ENCODE measurements at regions not wholly inside any gene's neighbourhood (a gene's known extent, or its start where the extent isn't known, plus 50 kb on each side); places are given as distances from the start of the nearest gene placed in this dataset.

GRCh38 chr2:147792966-147793617, 51.7 kb upstream of the ACVR2A start:
- BruUV-seq (replicated peaks) = no TSS peak

GRCh38 chr2:147790580-147790979, 54.2 kb upstream of the ACVR2A start:
- CTCF ChIA-PET = no interaction called here
- DNase-seq = no peak
- Histone ChIP-seq H4K20me1 (ENCODE audit: low read length) (no peaks in the 10 kb centered on the region), H3K4me3 (ENCODE audit: low read length) (no peak overlapping the region), H3K9ac (ENCODE audit: low read length) (0 out of 2 replicates have a peak overlapping the region, but pooled peaks have one; percentile 16), H3F3A (ENCODE audit: low read length, unreplicated experiment) (no peaks in the 10 kb centered on the region), H3K36me3 (ENCODE audit: low read depth, low read length) (no peaks in the 10 kb centered on the region), H3K27ac (ENCODE audit: low read length) (peak overlapping the region; percentile 59), H3K9me3 (ENCODE audit: low read length) (no peaks in the 10 kb centered on the region), H3K27me3 (ENCODE audit: low read length) (no peaks in the 10 kb centered on the region), H2AFZ (ENCODE audit: low read length) (no peak overlapping the region), H3K4me2 (ENCODE audit: low read length) (peak overlapping the region; percentile 66; the same call in 1 of the 2 replicates), H3K79me2 (ENCODE audit: low read length) (no peaks in the 10 kb centered on the region), H3K4me1 (ENCODE audit: insufficient read depth, low read length) (peaks cover 17% of the 10 kb centered on the region), H3K9me2 (replicated peaks; ENCODE audit: low read length) (no peaks in the 10 kb centered on the region)
- TF ChIP-seq EZH2phosphoT487 (IDR thresholded peaks at IDR 0.05; ENCODE audit: borderline replicate concordance, low read length) (no peak), EZH2 (IDR thresholded peaks at IDR 0.05; ENCODE audit: low read length, unreplicated experiment) (no peak), CTCF (conservative IDR thresholded peaks at IDR 0.05; ENCODE audit: low read depth, low read length) (no peak)
- no TSS peak for BruUV-seq (replicated peaks)
- ATAC-seq = no peak
- intact Hi-C loops (cut with micrococcal nuclease) = no loop called here
- POLR2A ChIA-PET (ENCODE audit: unreplicated experiment) = no interaction called here

More at GRCh38 chr2:147792966-147793617, 51.7 kb upstream of the ACVR2A start:
- Histone ChIP-seq H2AFZ (ENCODE audit: low read length) (no peak overlapping the region), H3K27ac (ENCODE audit: low read length) (no peak overlapping the region), H3K9me2 (replicated peaks; ENCODE audit: low read length) (no peaks in the 10 kb centered on the region), H3F3A (ENCODE audit: low read length, unreplicated experiment) (no peaks in the 10 kb centered on the region), H3K4me1 (ENCODE audit: insufficient read depth, low read length) (peaks cover 17% of the 10 kb centered on the region), H3K4me3 (ENCODE audit: low read length) (no peak overlapping the region), H4K20me1 (ENCODE audit: low read length) (no peaks in the 10 kb centered on the region), H3K27me3 (ENCODE audit: low read length) (no peaks in the 10 kb centered on the region), H3K9me3 (ENCODE audit: low read length) (no peaks in the 10 kb centered on the region), H3K9ac (ENCODE audit: low read length) (no peak overlapping the region), H3K36me3 (ENCODE audit: low read depth, low read length) (no peaks in the 10 kb centered on the region), H3K79me2 (ENCODE audit: low read length) (no peaks in the 10 kb centered on the region), H3K4me2 (ENCODE audit: low read length) (no peak overlapping the region)
- intact Hi-C loops (cut with micrococcal nuclease) = no loop called here
- ATAC-seq = no peak
- no peak for DNase-seq
- POLR2A ChIA-PET (ENCODE audit: unreplicated experiment) = interaction anchor here (0.5 to 0.7 kb wide), 2 partner anchors 306 to 800 kb away, joined by 3 to 4 read pairs; no protein-coding TSS in a partner anchor
- CTCF ChIA-PET = no interaction called here
- no peak for TF ChIP-seq EZH2 (IDR thresholded peaks at IDR 0.05; ENCODE audit: low read length, unreplicated experiment)
- no peak for TF ChIP-seq EZH2phosphoT487 (IDR thresholded peaks at IDR 0.05; ENCODE audit: borderline replicate concordance, low read length)
- no peak for TF ChIP-seq CTCF (conservative IDR thresholded peaks at IDR 0.05; ENCODE audit: low read depth, low read length)

- CTCF ChIA-PET = no interaction called here
These were observed 55.1 kb upstream of the ACVR2A start for GRCh38 chr2:147789720-147790119.

More at GRCh38 chr2:147789720-147790119, 55.1 kb upstream of the ACVR2A start:
- Histone ChIP-seq H3K27me3 (ENCODE audit: low read length) (no peaks in the 10 kb centered on the region), H3K36me3 (ENCODE audit: low read depth, low read length) (no peaks in the 10 kb centered on the region), H3K79me2 (ENCODE audit: low read length) (no peaks in the 10 kb centered on the region), H3F3A (ENCODE audit: low read length, unreplicated experiment) (no peaks in the 10 kb centered on the region), H4K20me1 (ENCODE audit: low read length) (no peaks in the 10 kb centered on the region), H2AFZ (ENCODE audit: low read length) (peak overlapping the region; percentile 48), H3K9ac (ENCODE audit: low read length) (peak overlapping the region; percentile 15; the same call in 1 of the 2 replicates), H3K4me2 (ENCODE audit: low read length) (peak overlapping the region; percentile 66), H3K4me3 (ENCODE audit: low read length) (peak overlapping the region; percentile 20; the same call in 1 of the 2 replicates), H3K4me1 (ENCODE audit: insufficient read depth, low read length) (peaks cover 17% of the 10 kb centered on the region), H3K27ac (ENCODE audit: low read length) (peak overlapping the region; percentile 72), H3K9me2 (replicated peaks; ENCODE audit: low read length) (no peaks in the 10 kb centered on the region), H3K9me3 (ENCODE audit: low read length) (no peaks in the 10 kb centered on the region)
- TF ChIP-seq CTCF (conservative IDR thresholded peaks at IDR 0.05; ENCODE audit: low read depth, low read length) (no peak), EZH2 (IDR thresholded peaks at IDR 0.05; ENCODE audit: low read length, unreplicated experiment) (no peak), EZH2phosphoT487 (IDR thresholded peaks at IDR 0.05; ENCODE audit: borderline replicate concordance, low read length) (no peak)
- DNase-seq (peak; percentile 70), ATAC-seq (peak; percentile 78)
- POLR2A ChIA-PET (ENCODE audit: unreplicated experiment) = no interaction called here
- BruUV-seq (replicated peaks) = no TSS peak
- intact Hi-C loops (cut with micrococcal nuclease) = no loop called here

Data from PC-3 (cell line).